GM12872 (cell line): ENCODE measurements at regions not wholly inside any gene's neighbourhood (a gene's known extent, or its start where the extent isn't known, plus 50 kb on each side); places are given as distances from the start of the nearest gene placed in this dataset.

ENCODE experiments used
- TF ChIP-seq, protein P1 (sequence below): IDR thresholded peaks from 3 replicates; pipeline ENCODE4 v1.5.1; 2011; ENCODE audit warnings: low read depth, mild to moderate bottlenecking, low read length, moderate library complexity; ENCODE audit not compliant: insufficient read depth

DNA sequence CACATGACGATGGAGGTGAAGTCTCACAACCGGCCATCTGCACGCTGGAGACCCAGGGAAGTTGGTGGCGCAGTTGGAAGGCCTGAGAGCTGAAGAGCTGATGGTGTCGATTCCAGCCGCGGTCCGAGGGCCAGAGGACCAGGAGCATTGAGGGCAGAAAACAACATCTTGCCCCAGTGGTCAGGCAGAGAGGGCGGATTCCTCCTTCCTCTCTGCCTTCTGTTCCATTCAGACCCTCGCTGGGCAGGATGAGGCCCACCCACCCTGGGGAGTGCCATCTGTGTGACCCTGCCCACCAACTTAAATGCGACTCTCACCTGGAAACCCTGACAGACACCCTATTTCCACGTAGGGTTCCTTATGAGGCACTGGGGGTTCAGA, 120.7 kb upstream of the PMEPA1 start:
- TF ChIP-seq, protein P1, sequence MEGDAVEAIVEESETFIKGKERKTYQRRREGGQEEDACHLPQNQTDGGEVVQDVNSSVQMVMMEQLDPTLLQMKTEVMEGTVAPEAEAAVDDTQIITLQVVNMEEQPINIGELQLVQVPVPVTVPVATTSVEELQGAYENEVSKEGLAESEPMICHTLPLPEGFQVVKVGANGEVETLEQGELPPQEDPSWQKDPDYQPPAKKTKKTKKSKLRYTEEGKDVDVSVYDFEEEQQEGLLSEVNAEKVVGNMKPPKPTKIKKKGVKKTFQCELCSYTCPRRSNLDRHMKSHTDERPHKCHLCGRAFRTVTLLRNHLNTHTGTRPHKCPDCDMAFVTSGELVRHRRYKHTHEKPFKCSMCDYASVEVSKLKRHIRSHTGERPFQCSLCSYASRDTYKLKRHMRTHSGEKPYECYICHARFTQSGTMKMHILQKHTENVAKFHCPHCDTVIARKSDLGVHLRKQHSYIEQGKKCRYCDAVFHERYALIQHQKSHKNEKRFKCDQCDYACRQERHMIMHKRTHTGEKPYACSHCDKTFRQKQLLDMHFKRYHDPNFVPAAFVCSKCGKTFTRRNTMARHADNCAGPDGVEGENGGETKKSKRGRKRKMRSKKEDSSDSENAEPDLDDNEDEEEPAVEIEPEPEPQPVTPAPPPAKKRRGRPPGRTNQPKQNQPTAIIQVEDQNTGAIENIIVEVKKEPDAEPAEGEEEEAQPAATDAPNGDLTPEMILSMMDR: no peak

- TF ChIP-seq, protein P1: no peak
Observed at GRCh38 chr20:57829805-57830514, 120.1 kb upstream of the PMEPA1 start.

DNA sequence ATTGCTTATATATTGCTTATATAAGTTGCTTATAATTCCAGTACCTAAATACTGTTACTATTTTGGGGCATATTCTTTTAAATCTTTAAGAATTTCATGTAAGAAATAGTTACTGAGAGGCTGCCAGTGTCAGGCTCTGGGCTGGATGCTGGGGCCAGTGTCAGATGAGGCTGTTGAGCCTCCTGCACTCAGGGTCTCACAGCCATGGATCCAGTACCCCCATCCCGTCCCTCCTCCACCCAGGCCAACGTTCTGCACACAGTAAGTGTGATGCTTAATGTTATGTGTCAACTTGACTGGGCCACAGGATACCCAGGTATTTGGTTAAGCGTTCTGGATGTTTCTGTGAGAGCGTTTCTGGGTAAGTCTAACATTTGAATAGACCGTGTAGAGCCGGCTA, 119.5 kb upstream of the PMEPA1 start:
- TF ChIP-seq, protein P1: no peak

- TF ChIP-seq, protein P1: no peak
Observed at GRCh38 chr20:57828696-57829095, 118.9 kb upstream of the PMEPA1 start.

DNA sequence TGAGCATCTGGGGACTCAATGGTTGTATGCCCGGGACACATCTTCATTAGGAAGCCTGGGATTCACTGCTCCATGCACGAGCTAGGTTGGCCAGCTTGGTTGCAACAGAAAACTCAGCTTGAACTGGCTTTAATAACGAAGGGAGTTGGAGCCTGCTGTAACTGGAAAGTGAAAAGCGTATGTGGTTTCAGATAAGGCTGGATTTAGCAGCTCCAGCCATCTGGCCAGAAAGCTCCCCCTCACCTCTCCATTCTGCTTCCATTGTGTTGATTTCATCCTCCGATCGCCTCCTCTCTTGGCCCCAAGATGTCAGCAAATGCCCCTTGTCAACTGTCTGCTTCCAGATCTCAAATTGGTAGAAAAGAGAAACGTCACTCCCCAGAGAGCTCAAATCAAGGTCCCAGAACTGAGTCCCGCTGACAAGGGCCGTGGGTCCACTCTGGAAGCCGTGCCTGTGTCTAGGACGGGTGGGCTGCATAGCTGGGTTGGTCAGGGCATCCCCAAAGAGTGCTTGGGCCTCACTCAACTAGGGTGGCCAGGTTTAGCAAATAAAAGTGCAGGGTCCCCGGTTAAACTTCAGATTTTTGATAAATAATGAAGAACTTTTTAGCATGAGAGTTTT, 117.0 kb upstream of the PMEPA1 start:
- TF ChIP-seq, protein P1: no peak

DNA sequence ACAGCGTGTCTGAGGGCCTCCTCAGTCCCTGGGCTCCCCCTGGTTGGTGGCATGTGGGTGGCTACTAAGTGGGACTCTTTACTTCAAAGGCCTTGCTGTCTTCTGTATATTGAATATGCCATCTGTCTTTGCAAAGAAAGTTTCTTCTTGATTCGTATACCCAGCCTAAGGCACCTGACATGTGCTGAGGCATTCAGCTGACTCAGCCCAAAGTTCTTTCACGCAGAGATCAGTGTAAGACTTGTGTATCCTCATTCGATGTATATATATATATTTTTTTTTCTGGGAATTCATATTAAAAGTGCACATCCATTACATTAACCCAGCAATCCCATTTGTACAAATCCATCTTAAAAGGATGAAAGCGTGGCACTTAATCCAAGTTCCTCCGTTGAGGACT, 115.1 kb upstream of the PMEPA1 start:
- TF ChIP-seq, protein P1: no peak

DNA sequence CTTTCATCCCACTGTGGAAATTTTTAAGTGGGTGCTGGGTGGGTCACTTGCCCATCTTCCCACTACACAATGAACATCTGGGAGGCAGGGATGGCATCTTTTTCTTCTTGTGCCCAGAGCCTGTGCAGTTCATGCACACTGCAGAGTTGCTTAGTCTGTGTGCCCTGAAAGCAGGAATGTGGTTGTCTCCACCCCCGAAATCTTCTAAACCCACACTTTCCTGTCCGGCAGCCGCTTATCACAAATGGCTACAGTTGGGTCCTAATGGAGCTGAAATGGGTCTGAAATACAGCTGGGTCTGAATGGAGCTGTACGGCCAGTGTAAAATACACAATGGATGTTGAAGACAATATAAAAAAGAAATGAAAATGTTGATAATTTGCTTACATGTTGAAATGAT, 112.1 kb upstream of the PMEPA1 start:
- TF ChIP-seq, protein P1: no peak
